ENCODE measurements at regions not wholly inside any gene's neighbourhood (a gene's known extent, or its start where the extent isn't known, plus 50 kb on each side); places are given as distances from the start of the nearest gene placed in this dataset.
A peak's percentile ranks its signal among the peaks of the same experiment; 100 is the strongest.

- no peak overlapping the region for H3K4me2 ChIP-seq (ENCODE audit: insufficient read depth in 1 of 2, low read depth in 2 of 2, low read length in 2 of 2)
- H3K14ac ChIP-seq (ENCODE audit: insufficient read length): no peak overlapping the region
- no peak overlapping the region for H3K4ac ChIP-seq (replicated peaks; ENCODE audit: insufficient read length, low read depth, low read length)
- H2AFZ ChIP-seq (ENCODE audit: low read length): no peak overlapping the region
- no peak overlapping the region for H3K27ac ChIP-seq (ENCODE audit: low read depth, low read length)
- H3K56ac ChIP-seq (replicated peaks; ENCODE audit: insufficient read length, low read depth, low read length): no peak overlapping the region
- H2AK5ac ChIP-seq (ENCODE audit: low read depth, low read length): no peak overlapping the region
- H2BK12ac ChIP-seq (ENCODE audit: low read depth, low read length): peak overlapping the region; percentile 5; the same call in 1 of the 2 replicates
- 89% methylated on average over 3 of the region's 3 CpGs; no CpG with 5 or more reads in 1 of the 2 experiments for WGBS, 2 experiments (ENCODE audit: extremely low coverage in 1 of 2, insufficient coverage in 1 of 2, insufficient read length in 1 of 2, insufficient replicate concordance in 2 of 2, low coverage in 1 of 2, low lambda C conversion rate in 2 of 2, missing lambda C conversion rate in 1 of 2)
- H3K23ac ChIP-seq (ENCODE audit: insufficient read length): no peak overlapping the region
- ChIA-PET CTCF (ENCODE audit: partially characterized antibody) (interaction anchor here (0.6 to 0.9 kb wide), 4 partner anchors 53 to 246 kb away, joined by 3 read pairs; no protein-coding TSS in a partner anchor), POLR2A (ENCODE audit: partially characterized antibody) (no interaction called here)
- 0 out of 4 replicates have a peak, but pooled peaks cover 4 to 5% of the 10 kb centered on the region in 2 experiments for H3K9me3 ChIP-seq (ENCODE audit: insufficient read depth in 2 of 2, low read depth in 1 of 2, low read length in 1 of 2)
- DNase-seq (ENCODE audit: low read depth in 1 of 2, low spot score in 2 of 2) (no peak), FAIRE-seq (no peak)
- H3K9ac ChIP-seq (replicated peaks in 1 of 4; ENCODE audit: extremely low read depth in 1 of 4, low read depth in 3 of 4, low read length in 3 of 4): no peak overlapping the region
- H4K5ac ChIP-seq (ENCODE audit: insufficient read length, low read depth, low read length): no peak overlapping the region
- no peaks in the 10 kb centered on the region for H3K36me3 ChIP-seq (ENCODE audit: control insufficient read depth in 2 of 4, insufficient read depth in 4 of 4, low read length in 3 of 4)
- H3K4me1 ChIP-seq (replicated peaks in 1 of 4; ENCODE audit: control insufficient read depth in 3 of 4, insufficient read depth in 4 of 4, low read length in 3 of 4): peaks cover 3 to 24% (median 14%) of the 10 kb centered on the region in 4 experiments; a peak in 4 of 7 replicates
- no peak overlapping the region for H2BK20ac ChIP-seq (ENCODE audit: low read length)
- H4K8ac ChIP-seq (ENCODE audit: extremely low read depth, insufficient read depth, low read length): no peak overlapping the region
- H3K79me1 ChIP-seq (ENCODE audit: low read depth, low read length): no peaks in the 10 kb centered on the region
- peak overlapping the region; percentile 4 for H2BK120ac ChIP-seq (replicated peaks; ENCODE audit: low read depth, low read length)
- no peaks in the 10 kb centered on the region for H3K79me2 ChIP-seq (ENCODE audit: control insufficient read depth in 1 of 2, insufficient read depth in 2 of 2, low read length in 2 of 2)
- no peak overlapping the region for H2BK15ac ChIP-seq (ENCODE audit: low read length)
- no peak overlapping the region for H4K91ac ChIP-seq (replicated peaks; ENCODE audit: insufficient read length, low read length)
- H2BK5ac ChIP-seq (ENCODE audit: low read depth, low read length): no peak overlapping the region; the same call in 1 of the 2 replicates
- no peak overlapping the region; the same call in 1 of the 2 replicates for H3K18ac ChIP-seq (ENCODE audit: extremely low read depth, low read length)
- no peaks in the 10 kb centered on the region for H3K23me2 ChIP-seq (ENCODE audit: low read depth, low read length)
- no peak overlapping the region for H3K4me3 ChIP-seq (ENCODE audit: extremely low read depth in 1 of 4, insufficient read depth in 2 of 4, low read depth in 3 of 4, low read length in 4 of 4)
- no peaks in the 10 kb centered on the region for H3K27me3 ChIP-seq (replicated peaks in 1 of 4; ENCODE audit: control insufficient read depth in 3 of 4, extremely low read depth in 1 of 4, insufficient read depth in 3 of 4, low read length in 3 of 4)
- H4K20me1 ChIP-seq (replicated peaks in 1 of 2; ENCODE audit: control insufficient read depth in 1 of 2, insufficient read depth in 2 of 2, low read length in 2 of 2): no peaks in the 10 kb centered on the region
- TF ChIP-seq BRCA1 (IDR thresholded peaks at IDR 0.05; ENCODE audit: low read depth, low read length) (no peak), CREB1 (IDR thresholded peaks at IDR 0.05) (no peak), BCL11A (IDR thresholded peaks at IDR 0.05; ENCODE audit: low read depth in 2 of 2, low read length in 2 of 2) (no peak), GTF2F1 (IDR thresholded peaks at IDR 0.05; ENCODE audit: borderline replicate concordance, low read depth, low read length) (no peak), POLR2A (IDR thresholded peaks at IDR 0.05; ENCODE audit: control extremely low read depth in 1 of 2, low read depth in 2 of 2, low read length in 2 of 2) (no peak), FOSL1 (IDR thresholded peaks at IDR 0.05; ENCODE audit: insufficient read depth, low read depth, low read length) (no peak), ZNF274 (IDR thresholded peaks at IDR 0.05; ENCODE audit: borderline replicate concordance, extremely low read depth, low read length) (no peak), SRF (IDR thresholded peaks at IDR 0.05; ENCODE audit: low read depth, low read length) (no peak), KDM4A (IDR thresholded peaks at IDR 0.05; ENCODE audit: low read depth, low read length, severe bottlenecking) (no peak), TAF7 (optimal IDR thresholded peaks at IDR 0.05; ENCODE audit: borderline replicate concordance, low read depth, low read length) (no peak), SIN3A (conservative IDR thresholded peaks at IDR 0.05 in 1 of 2, IDR thresholded peaks at IDR 0.05 in 1 of 2; ENCODE audit: low read depth in 1 of 2, low read length in 2 of 2) (no peak), E2F6 (IDR thresholded peaks at IDR 0.05) (no peak)
Measured at GRCh38 chr5:124236361-124237205, 509.9 kb downstream of the ZNF608 start.

Data from H1 (cell line).